ENCODE measurements at regions not wholly inside any gene's neighbourhood (a gene's known extent, or its start where the extent isn't known, plus 50 kb on each side); places are given as distances from the start of the nearest gene placed in this dataset.

GRCh38 chr17:77462090-77462489 lies 321.3 kb downstream of the SEC14L1 start:
- TF ChIP-seq FOXP2 (optimal IDR thresholded peaks at IDR 0.05; ENCODE audit: borderline replicate concordance, extremely low read depth, extremely low read length, insufficient read depth) (no peak), SIN3A (IDR thresholded peaks at IDR 0.05; ENCODE audit: borderline replicate concordance, insufficient read depth, low read length) (no peak), REST (IDR thresholded peaks at IDR 0.05; ENCODE audit: insufficient read depth in 1 of 2, low read depth in 2 of 2, low read length in 2 of 2) (no peak), TAF1 (IDR thresholded peaks at IDR 0.05; ENCODE audit: borderline replicate concordance, insufficient read depth, low read length) (no peak), POLR2AphosphoS5 (IDR thresholded peaks at IDR 0.05; ENCODE audit: low read depth, low read length) (no peak)

GRCh38 chr17:77462553-77463497 lies 322.1 kb downstream of the SEC14L1 start:
- TF ChIP-seq SIN3A (IDR thresholded peaks at IDR 0.05; ENCODE audit: borderline replicate concordance, insufficient read depth, low read length) = no peak
- TF ChIP-seq FOXP2 (optimal IDR thresholded peaks at IDR 0.05; ENCODE audit: borderline replicate concordance, extremely low read depth, extremely low read length, insufficient read depth) = no peak
- no peak for TF ChIP-seq TAF1 (IDR thresholded peaks at IDR 0.05; ENCODE audit: borderline replicate concordance, insufficient read depth, low read length)
- no peak for TF ChIP-seq POLR2AphosphoS5 (IDR thresholded peaks at IDR 0.05; ENCODE audit: low read depth, low read length)

- no peak for TF ChIP-seq POLR2AphosphoS5 (IDR thresholded peaks at IDR 0.05; ENCODE audit: low read depth, low read length)
- TF ChIP-seq FOXP2 (optimal IDR thresholded peaks at IDR 0.05; ENCODE audit: borderline replicate concordance, extremely low read depth, extremely low read length, insufficient read depth) = no peak
- no peak for TF ChIP-seq SIN3A (IDR thresholded peaks at IDR 0.05; ENCODE audit: borderline replicate concordance, insufficient read depth, low read length)
- no peak for TF ChIP-seq REST (IDR thresholded peaks at IDR 0.05; ENCODE audit: insufficient read depth in 1 of 2, low read depth in 2 of 2, low read length in 2 of 2)
- TF ChIP-seq TAF1 (IDR thresholded peaks at IDR 0.05; ENCODE audit: borderline replicate concordance, insufficient read depth, low read length) = no peak
Measured at GRCh38 chr17:77464988-77465357, 324.2 kb downstream of the SEC14L1 start.

- TF ChIP-seq SIN3A (IDR thresholded peaks at IDR 0.05; ENCODE audit: borderline replicate concordance, insufficient read depth, low read length) (no peak), POLR2AphosphoS5 (IDR thresholded peaks at IDR 0.05; ENCODE audit: low read depth, low read length) (no peak), TAF1 (IDR thresholded peaks at IDR 0.05; ENCODE audit: borderline replicate concordance, insufficient read depth, low read length) (no peak), REST (IDR thresholded peaks at IDR 0.05; ENCODE audit: insufficient read depth in 1 of 2, low read depth in 2 of 2, low read length in 2 of 2) (no peak), FOXP2 (optimal IDR thresholded peaks at IDR 0.05; ENCODE audit: borderline replicate concordance, extremely low read depth, extremely low read length, insufficient read depth) (no peak)
Measured at GRCh38 chr17:77465358-77466041, 324.7 kb downstream of the SEC14L1 start.

DNA sequence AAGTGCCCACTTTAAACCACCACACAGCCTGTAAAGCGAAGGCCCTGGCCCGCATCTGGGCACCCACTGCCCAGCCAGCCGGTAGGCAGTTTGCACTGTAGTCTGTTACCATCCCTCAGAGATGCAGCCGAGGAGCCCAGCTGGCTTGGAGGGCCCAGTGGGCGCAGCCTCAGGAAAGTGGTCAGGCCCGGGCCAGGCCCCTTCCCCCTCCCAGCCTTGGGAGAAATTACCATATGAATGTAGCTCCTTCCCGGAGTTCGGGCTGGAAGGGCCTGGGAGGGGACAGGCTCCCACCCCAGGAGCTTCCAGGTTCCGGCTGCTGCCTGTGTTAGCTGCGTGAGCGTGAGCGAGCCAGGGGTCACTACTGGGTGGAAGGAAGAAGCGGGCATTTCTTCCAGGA lies 325.4 kb downstream of the SEC14L1 start:
- no peak for TF ChIP-seq SIN3A (IDR thresholded peaks at IDR 0.05; ENCODE audit: borderline replicate concordance, insufficient read depth, low read length)
- TF ChIP-seq FOXP2 (optimal IDR thresholded peaks at IDR 0.05; ENCODE audit: borderline replicate concordance, extremely low read depth, extremely low read length, insufficient read depth) = no peak
- TF ChIP-seq REST (IDR thresholded peaks at IDR 0.05; ENCODE audit: insufficient read depth in 1 of 2, low read depth in 2 of 2, low read length in 2 of 2) = no peak
- no peak for TF ChIP-seq POLR2AphosphoS5 (IDR thresholded peaks at IDR 0.05; ENCODE audit: low read depth, low read length)
- TF ChIP-seq TAF1 (IDR thresholded peaks at IDR 0.05; ENCODE audit: borderline replicate concordance, insufficient read depth, low read length) = no peak

All from PFSK-1 (cell line).